HTR-8/SVneo (cell line): ENCODE measurements at regions not wholly inside any gene's neighbourhood (a gene's known extent, or its start where the extent isn't known, plus 50 kb on each side); places are given as distances from the start of the nearest gene placed in this dataset.
"Not testable (repeated sequence)": the region's sequence is repeated elsewhere in the genome, so short reads cannot be mapped to it uniquely, and the experiment has no call there.

Experiments used
- DNase-seq: peaks from one replicate; pipeline ENCODE4 v3.0.0; 2011; ENCODE audit warnings: low spot score, mixed read lengths; ENCODE audit not compliant: insufficient read length
- FAIRE-seq: peaks from 2 replicates; lab custom pipeline; 2011; peaks lifted over from hg19 to GRCh38; lab: Jason Lieb, UNC

GRCh38 chr7:33774762-33775523, 130.4 kb upstream of the BMPER start:
- DNase-seq, result no peak
- FAIRE-seq, result no peak

- no peak for DNase-seq
- no peak for FAIRE-seq
Observed at GRCh38 chr7:33775790-33776189, 129.5 kb upstream of the BMPER start.

- FAIRE-seq, result no peak
- DNase-seq, result no peak
Observed at GRCh38 chr7:33776788-33777187, 128.6 kb upstream of the BMPER start.

- FAIRE-seq, result no peak
- DNase-seq, result no peak
Observed at GRCh38 chr7:33778195-33778594, 127.1 kb upstream of the BMPER start.

- FAIRE-seq, result no peak
Observed at GRCh38 chr7:33779216-33779615, 126.1 kb upstream of the BMPER start.

GRCh38 chr7:33781167-33781566, 124.2 kb upstream of the BMPER start:
- FAIRE-seq, result no peak
- no peak for DNase-seq

More at GRCh38 chr7:33779216-33779615, 126.1 kb upstream of the BMPER start:
- DNase-seq, result no peak

GRCh38 chr7:33781796-33782195, 123.5 kb upstream of the BMPER start:
- DNase-seq, result no peak
- no peak for FAIRE-seq

GRCh38 chr7:33784000-33784399, 121.3 kb upstream of the BMPER start:
- no peak for FAIRE-seq

GRCh38 chr7:33788531-33788930, 116.8 kb upstream of the BMPER start:
- no peak for FAIRE-seq
- DNase-seq, result no peak

More at GRCh38 chr7:33784000-33784399, 121.3 kb upstream of the BMPER start:
- DNase-seq, result no peak

GRCh38 chr7:33789871-33790630, 115.3 kb upstream of the BMPER start:
- FAIRE-seq (no peak), DNase-seq (no peak)

GRCh38 chr7:33790746-33791145, 114.6 kb upstream of the BMPER start:
- FAIRE-seq, result no peak

GRCh38 chr7:33792041-33792440, 113.3 kb upstream of the BMPER start:
- no peak for DNase-seq
- no peak for FAIRE-seq

More at GRCh38 chr7:33790746-33791145, 114.6 kb upstream of the BMPER start:
- DNase-seq, result no peak

- FAIRE-seq (no peak), DNase-seq (no peak)
Observed at GRCh38 chr7:33792547-33793105, 112.7 kb upstream of the BMPER start.

GRCh38 chr7:33793616-33794015, 111.7 kb upstream of the BMPER start:
- FAIRE-seq (no peak), DNase-seq (no peak)

GRCh38 chr7:33794419-33794818, 110.9 kb upstream of the BMPER start:
- DNase-seq, result no peak
- FAIRE-seq, result no peak

- no peak for DNase-seq
- FAIRE-seq, result no peak
Observed at GRCh38 chr7:33794959-33795358, 110.4 kb upstream of the BMPER start.

GRCh38 chr7:33796538-33796937, 108.8 kb upstream of the BMPER start:
- no peak for DNase-seq
- FAIRE-seq, result no peak

GRCh38 chr7:33797512-33797911, 107.8 kb upstream of the BMPER start:
- not testable (repeated sequence) for FAIRE-seq

GRCh38 chr7:33798686-33799325, 106.5 kb upstream of the BMPER start:
- no peak for DNase-seq
- FAIRE-seq, result no peak

More at GRCh38 chr7:33797512-33797911, 107.8 kb upstream of the BMPER start:
- DNase-seq, result not testable (repeated sequence)

GRCh38 chr7:33799766-33800165, 105.6 kb upstream of the BMPER start:
- FAIRE-seq (no peak), DNase-seq (no peak)

GRCh38 chr7:33802600-33802999, 102.7 kb upstream of the BMPER start:
- FAIRE-seq (no peak), DNase-seq (no peak)
